ENCODE measurements at regions not wholly inside any gene's neighbourhood (a gene's known extent, or its start where the extent isn't known, plus 50 kb on each side); places are given as distances from the start of the nearest gene placed in this dataset.

DNA sequence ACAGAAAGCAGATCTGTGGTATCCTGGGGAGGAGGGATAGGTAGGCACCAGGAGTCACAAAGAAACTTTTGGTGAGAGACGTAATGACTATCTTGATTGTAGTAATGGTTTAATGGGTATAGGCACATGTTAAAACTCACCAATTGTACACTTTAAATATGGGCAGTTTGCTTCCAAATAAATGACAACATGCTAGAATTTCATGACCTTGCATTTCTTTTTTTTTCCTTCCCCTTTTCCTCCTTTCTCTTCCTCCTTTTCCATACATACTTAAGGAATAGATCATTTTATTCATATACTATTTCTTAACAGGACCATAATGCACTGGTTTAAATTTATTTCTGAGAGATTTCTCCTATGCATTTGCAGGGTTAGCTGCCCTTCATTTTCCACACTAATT lies 341.8 kb downstream of the TMEM182 start:
- no peak for ATAC-seq (replicated peaks in 6 of 8)
- no peaks in the 10 kb centered on the region for H3K4me1 ChIP-seq (replicated peaks in 1 of 2)
- H3K4me3 ChIP-seq: no peak overlapping the region
- in situ Hi-C loops (cut with MboI; ENCODE audit: low pct_unique_long_range_greater_than_20kb in 2 of 9, low sequenced_read_pairs in 9 of 9, unreplicated experiment in 9 of 9): no loop called here
- no peak overlapping the region for H3K27ac ChIP-seq
- 0 to 100% (median 0%) methylated on average over 1 of the region's 1 CpG; no CpG with 5 or more reads in 4 of the 10 experiments for WGBS, 10 experiments

DNA sequence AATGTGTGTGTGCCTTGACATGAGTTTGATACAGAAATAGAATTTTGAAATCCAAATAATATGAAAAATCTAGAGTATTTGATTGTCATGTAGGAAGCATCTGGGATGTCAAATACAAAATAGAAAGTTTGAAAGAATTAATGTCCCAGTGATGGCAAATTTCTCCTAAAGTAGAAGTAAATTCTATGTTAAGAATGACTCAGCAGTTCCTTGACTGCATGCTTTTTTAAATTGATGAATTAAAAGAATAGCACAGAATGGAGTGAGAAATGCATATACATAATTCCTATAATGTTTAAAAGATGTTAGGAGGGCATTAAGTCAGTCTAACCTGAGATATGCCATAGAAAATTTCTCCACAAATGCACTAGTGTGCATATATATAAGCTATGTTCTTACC lies 357.5 kb downstream of the TMEM182 start:
- H3K27ac ChIP-seq: no peak overlapping the region
- in situ Hi-C loops (cut with MboI; ENCODE audit: low pct_unique_long_range_greater_than_20kb in 2 of 9, low sequenced_read_pairs in 9 of 9, unreplicated experiment in 9 of 9): no loop called here
- ATAC-seq (replicated peaks in 6 of 8): no peak
- no peaks in the 10 kb centered on the region for H3K4me1 ChIP-seq (replicated peaks in 1 of 2)
- no peak overlapping the region for H3K4me3 ChIP-seq

DNA sequence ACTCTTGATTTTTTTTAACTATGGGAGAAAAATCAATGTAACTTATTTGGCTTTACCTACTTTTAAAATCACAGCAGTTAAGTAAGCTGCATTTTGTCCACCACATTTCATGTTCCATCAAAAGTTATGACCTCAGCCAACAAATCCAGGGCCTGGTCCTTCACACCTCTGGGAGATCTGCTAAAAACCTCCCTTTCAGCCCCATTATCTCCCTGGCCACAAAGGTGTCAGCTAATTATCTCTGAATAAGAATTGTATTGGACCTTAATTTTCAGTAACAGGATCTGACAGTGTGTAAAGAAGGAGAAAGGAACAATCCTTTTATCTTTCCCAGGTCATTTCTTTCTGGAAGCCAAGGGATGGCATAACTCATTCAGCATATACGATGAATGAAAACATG lies 359.3 kb downstream of the TMEM182 start:
- in situ Hi-C loops (cut with MboI; ENCODE audit: low pct_unique_long_range_greater_than_20kb in 2 of 9, low sequenced_read_pairs in 9 of 9, unreplicated experiment in 9 of 9): no loop called here
- no peak for ATAC-seq (replicated peaks in 6 of 8)
- Histone ChIP-seq H3K27ac (no peak overlapping the region), H3K4me3 (no peak overlapping the region), H3K4me1 (replicated peaks in 1 of 2) (no peaks in the 10 kb centered on the region)
- WGBS, 10 experiments: 83 to 100% (median 92%) methylated on average over 1 of the region's 1 CpG; no CpG with 5 or more reads in 6 of the 10 experiments

DNA sequence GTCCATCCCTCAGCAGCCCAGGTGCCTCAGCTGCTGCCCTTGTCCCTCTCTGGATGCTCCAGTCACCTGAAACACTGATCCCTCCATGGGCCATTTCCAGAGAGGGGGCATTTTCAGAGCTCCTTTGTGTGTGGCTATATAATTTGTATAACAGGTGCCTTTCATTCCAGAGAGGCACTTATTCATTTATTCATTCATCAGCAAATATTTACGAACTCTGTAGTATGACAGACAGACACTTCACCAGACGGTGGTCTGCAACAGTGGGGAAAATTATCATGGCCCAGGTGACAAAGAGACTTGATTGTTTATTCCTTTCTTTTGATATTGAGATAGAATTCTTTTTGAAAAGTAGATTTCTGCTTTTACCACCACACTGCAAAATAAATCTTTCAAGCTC lies 361.7 kb downstream of the TMEM182 start:
- H3K27ac ChIP-seq: no peak overlapping the region
- no peaks in the 10 kb centered on the region for H3K4me1 ChIP-seq (replicated peaks in 1 of 2)
- no peak for ATAC-seq (replicated peaks in 6 of 8)
- no peak overlapping the region for H3K4me3 ChIP-seq
- 19 to 100% (median 76%) methylated on average over 1 to 2 of the region's 2 CpGs; no CpG with 5 or more reads in 5 of the 10 experiments for WGBS, 10 experiments
- in situ Hi-C loops (cut with MboI; ENCODE audit: low pct_unique_long_range_greater_than_20kb in 2 of 9, low sequenced_read_pairs in 9 of 9, unreplicated experiment in 9 of 9): no loop called here

DNA sequence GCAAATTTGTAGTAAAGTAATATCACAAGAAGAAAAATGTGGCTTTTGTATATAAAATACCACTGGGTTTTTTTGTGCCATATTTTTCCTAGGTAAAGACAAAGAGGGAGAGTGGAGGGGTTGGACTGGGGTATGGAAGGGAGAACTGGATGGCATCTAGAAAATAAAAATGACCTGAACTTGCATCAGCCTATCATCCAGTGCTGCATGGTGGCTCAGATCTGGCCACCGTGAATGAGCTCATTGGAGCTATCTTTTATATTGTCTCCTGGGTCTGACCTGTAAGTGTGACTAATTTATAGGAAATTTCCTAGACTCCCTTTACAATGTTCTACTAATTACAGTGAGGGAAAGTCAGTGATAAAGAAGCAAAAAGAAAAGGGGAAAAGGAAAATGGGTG lies 369.0 kb downstream of the TMEM182 start:
- Histone ChIP-seq H3K27ac (no peak overlapping the region), H3K4me3 (no peak overlapping the region), H3K4me1 (replicated peaks in 1 of 2) (no peaks in the 10 kb centered on the region)
- ATAC-seq (replicated peaks in 6 of 8): peak in 2 of 8 experiments; percentile 65 to 79
- WGBS, 10 experiments: 0 to 100% (median 75%) methylated on average over 1 of the region's 1 CpG; no CpG with 5 or more reads in 3 of the 10 experiments
- in situ Hi-C loops (cut with MboI; ENCODE audit: low pct_unique_long_range_greater_than_20kb in 2 of 9, low sequenced_read_pairs in 9 of 9, unreplicated experiment in 9 of 9): no loop called here

DNA sequence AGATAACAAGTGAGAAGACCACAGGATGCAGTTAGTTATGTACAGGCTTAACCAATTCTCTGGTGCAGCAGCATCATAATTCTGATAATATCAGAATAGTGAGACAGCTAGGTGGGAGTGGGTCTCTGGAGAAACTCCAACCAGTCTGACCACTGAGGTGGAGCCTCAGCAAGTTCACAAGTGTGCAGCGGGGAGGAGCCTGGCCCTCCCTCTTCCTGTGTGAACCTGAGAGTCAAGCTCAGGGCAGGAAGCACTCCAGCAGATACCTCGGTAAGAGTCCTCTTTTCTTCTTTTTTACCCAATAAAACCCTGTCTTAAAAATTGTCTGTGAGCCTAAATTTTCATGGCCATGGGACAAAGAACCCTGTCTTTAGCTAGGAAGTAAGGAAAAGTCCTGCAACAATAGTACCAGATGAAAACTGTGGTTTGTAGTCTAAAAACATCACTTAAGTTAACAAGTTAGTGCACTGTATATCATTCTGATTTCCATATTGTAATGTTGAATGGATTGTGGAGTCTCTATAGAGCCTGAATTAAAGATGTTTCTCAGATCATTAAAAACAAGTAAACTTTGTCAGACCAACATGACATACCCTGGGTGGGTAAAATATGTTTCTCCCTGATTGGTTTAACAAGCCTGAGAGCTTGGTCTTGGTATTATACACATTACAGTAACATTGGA lies 370.8 kb downstream of the TMEM182 start:
- in situ Hi-C loops (cut with MboI; ENCODE audit: low pct_unique_long_range_greater_than_20kb in 2 of 9, low sequenced_read_pairs in 9 of 9, unreplicated experiment in 9 of 9): no loop called here
- Histone ChIP-seq H3K27ac (no peak overlapping the region), H3K4me1 (replicated peaks in 1 of 2) (no peaks in the 10 kb centered on the region), H3K4me3 (no peak overlapping the region)
- WGBS, 10 experiments: 57 to 100% (median 97%) methylated on average over 1 to 2 of the region's 2 CpGs; no CpG with 5 or more reads in 6 of the 10 experiments
- ATAC-seq (replicated peaks in 6 of 8): no peak

GRCh38 chr2:103135679-103136078 lies 373.8 kb downstream of the TMEM182 start:
- no peak for ATAC-seq (replicated peaks in 6 of 8)
- WGBS, 10 experiments: 0 to 100% (median 80%) methylated on average over 1 to 6 of the region's 6 CpGs; no CpG with 5 or more reads in 1 of the 10 experiments
- H3K4me3 ChIP-seq: no peak overlapping the region
- no peak overlapping the region for H3K27ac ChIP-seq
- H3K4me1 ChIP-seq (replicated peaks in 1 of 2): no peaks in the 10 kb centered on the region
- in situ Hi-C loops (cut with MboI; ENCODE audit: low pct_unique_long_range_greater_than_20kb in 2 of 9, low sequenced_read_pairs in 9 of 9, unreplicated experiment in 9 of 9): no loop called here

DNA sequence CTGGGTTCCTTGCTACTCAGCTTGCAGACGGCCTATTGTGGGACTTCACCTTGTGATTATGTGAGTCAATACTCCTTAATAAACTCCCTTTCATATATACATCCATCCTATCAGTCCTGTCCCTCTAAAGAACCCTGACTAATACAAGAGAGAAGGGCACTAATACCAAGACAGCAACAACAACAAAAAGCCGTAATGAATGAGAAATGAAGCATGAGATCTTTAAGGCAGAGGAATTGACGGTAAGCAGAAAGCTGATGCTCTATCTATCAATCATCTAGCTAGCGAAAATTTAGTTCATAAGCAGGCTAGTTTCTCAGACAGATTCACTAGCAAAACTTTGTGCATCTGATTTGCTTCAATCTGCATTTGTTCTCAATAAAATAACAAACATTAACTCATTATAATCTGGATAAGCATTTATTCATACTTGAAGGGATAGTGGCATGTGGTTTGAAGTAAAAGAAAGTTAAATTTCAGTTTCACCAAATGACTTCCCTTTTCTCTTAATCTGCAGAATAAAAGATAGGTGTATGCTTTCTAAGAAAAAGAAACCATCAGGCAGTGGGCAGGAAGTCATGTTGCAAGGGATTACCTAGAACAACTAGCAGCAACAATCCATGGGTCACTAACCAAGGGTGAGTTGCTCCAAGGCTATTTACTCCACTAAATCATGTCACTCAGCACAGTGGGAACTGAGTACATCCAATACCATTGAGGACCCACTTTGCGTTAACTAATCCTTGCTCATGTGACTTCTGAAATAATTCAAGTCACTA lies 376.5 kb downstream of the TMEM182 start:
- no peaks in the 10 kb centered on the region for H3K4me1 ChIP-seq (replicated peaks in 1 of 2)
- WGBS, 10 experiments: 10 to 100% (median 80%) methylated on average over 1 to 5 of the region's 5 CpGs; no CpG with 5 or more reads in 1 of the 10 experiments
- ATAC-seq (replicated peaks in 6 of 8): no peak
- H3K27ac ChIP-seq: no peak overlapping the region
- no peak overlapping the region for H3K4me3 ChIP-seq
- in situ Hi-C loops (cut with MboI; ENCODE audit: low pct_unique_long_range_greater_than_20kb in 2 of 9, low sequenced_read_pairs in 9 of 9, unreplicated experiment in 9 of 9): no loop called here

GRCh38 chr2:103139628-103140268 lies 377.9 kb downstream of the TMEM182 start:
- ATAC-seq (replicated peaks in 6 of 8): no peak
- Histone ChIP-seq H3K4me3 (no peak overlapping the region), H3K27ac (no peak overlapping the region), H3K4me1 (replicated peaks in 1 of 2) (no peaks in the 10 kb centered on the region)
- 0 to 88% (median 50%) methylated on average over 1 to 7 of the region's 7 CpGs; no CpG with 5 or more reads in 2 of the 10 experiments for WGBS, 10 experiments
- in situ Hi-C loops (cut with MboI; ENCODE audit: low pct_unique_long_range_greater_than_20kb in 2 of 9, low sequenced_read_pairs in 9 of 9, unreplicated experiment in 9 of 9): no loop called here

DNA sequence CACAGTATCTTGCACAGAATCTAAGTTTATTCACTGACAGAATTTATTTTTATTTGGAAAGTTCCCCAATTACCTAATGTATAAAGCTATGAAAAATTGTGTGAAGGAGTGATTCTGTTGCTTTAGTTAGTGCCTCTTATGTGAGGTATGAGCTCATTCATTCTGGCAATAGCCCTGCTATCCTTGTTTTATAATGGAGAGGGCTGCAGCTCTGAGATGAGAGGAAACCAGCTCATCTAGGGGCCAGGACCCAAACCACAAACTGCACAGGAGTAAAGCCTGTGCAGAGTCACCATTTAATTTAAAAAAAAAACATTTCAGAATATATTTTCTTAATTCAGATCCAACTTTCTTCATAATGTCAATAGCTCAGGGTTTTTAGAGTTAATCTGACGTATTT lies 383.0 kb downstream of the TMEM182 start:
- WGBS, 10 experiments: 0 to 56% (median 11%) methylated on average over 1 of the region's 1 CpG; no CpG with 5 or more reads in 5 of the 10 experiments
- Histone ChIP-seq H3K4me1 (replicated peaks in 1 of 2) (no peaks in the 10 kb centered on the region), H3K27ac (no peak overlapping the region), H3K4me3 (no peak overlapping the region)
- ATAC-seq (replicated peaks in 6 of 8): no peak
- in situ Hi-C loops (cut with MboI; ENCODE audit: low pct_unique_long_range_greater_than_20kb in 2 of 9, low sequenced_read_pairs in 9 of 9, unreplicated experiment in 9 of 9): no loop called here

DNA sequence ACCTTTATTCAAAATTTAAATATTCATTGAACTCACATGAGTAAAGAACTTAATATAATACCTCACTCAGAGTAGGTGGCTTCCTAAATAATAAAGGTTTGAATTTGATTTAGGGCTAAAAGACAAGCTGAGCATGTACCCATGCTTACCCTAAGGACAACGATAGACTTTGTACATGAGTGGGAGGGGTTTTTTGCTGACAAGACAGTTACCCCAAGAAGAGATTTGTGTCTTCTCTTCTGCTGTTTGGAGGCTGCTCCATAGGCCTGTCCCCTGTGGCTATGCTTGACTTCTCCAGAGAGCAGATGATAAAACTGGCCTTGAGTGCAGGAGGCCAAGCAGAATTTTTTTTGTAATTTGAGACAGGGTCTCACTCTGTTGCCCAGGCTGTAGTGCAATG lies 383.9 kb downstream of the TMEM182 start:
- in situ Hi-C loops (cut with MboI; ENCODE audit: low pct_unique_long_range_greater_than_20kb in 2 of 9, low sequenced_read_pairs in 9 of 9, unreplicated experiment in 9 of 9): no loop called here
- Histone ChIP-seq H3K4me1 (replicated peaks in 1 of 2) (no peaks in the 10 kb centered on the region), H3K4me3 (no peak overlapping the region), H3K27ac (no peak overlapping the region)
- WGBS, 10 experiments: 20 to 100% methylated on average over 1 of the region's 1 CpG; no CpG with 5 or more reads in 8 of the 10 experiments
- ATAC-seq (replicated peaks in 6 of 8): no peak

- in situ Hi-C loops (cut with MboI; ENCODE audit: low pct_unique_long_range_greater_than_20kb in 2 of 9, low sequenced_read_pairs in 9 of 9, unreplicated experiment in 9 of 9): loop anchor here in 5 of 9 experiments (25.0 kb wide), 1 partner anchor 1711 kb away; the partner anchor contains the start of gene POU3F3 (in 5 of the 5)
- 8 to 92% (median 67%) methylated on average over 1 to 3 of the region's 3 CpGs; no CpG with 5 or more reads in 3 of the 10 experiments for WGBS, 10 experiments
- no peak overlapping the region for H3K27ac ChIP-seq
- H3K4me3 ChIP-seq: no peak overlapping the region
- no peaks in the 10 kb centered on the region for H3K4me1 ChIP-seq (replicated peaks in 1 of 2)
- ATAC-seq (replicated peaks in 6 of 8): no peak
Measured at GRCh38 chr2:103151046-103151445, 389.2 kb downstream of the TMEM182 start.

- H3K27ac ChIP-seq: no peak overlapping the region
- WGBS, 10 experiments: 20 to 90% (median 80%) methylated on average over 1 to 2 of the region's 2 CpGs; no CpG with 5 or more reads in 7 of the 10 experiments
- in situ Hi-C loops (cut with MboI; ENCODE audit: low pct_unique_long_range_greater_than_20kb in 2 of 9, low sequenced_read_pairs in 9 of 9, unreplicated experiment in 9 of 9): loop anchor here in 5 of 9 experiments (25.0 kb wide), 1 partner anchor 1710 kb away; the partner anchor contains the start of gene POU3F3 (in 5 of the 5)
Measured at GRCh38 chr2:103152556-103152955, 390.7 kb downstream of the TMEM182 start.

More at GRCh38 chr2:103152556-103152955, 390.7 kb downstream of the TMEM182 start:
- Histone ChIP-seq H3K4me3 (no peak overlapping the region), H3K4me1 (replicated peaks in 1 of 2) (no peaks in the 10 kb centered on the region)
- ATAC-seq (replicated peaks in 6 of 8): no peak
